K562 (cell line): ENCODE measurements at regions not wholly inside any gene's neighbourhood (a gene's known extent, or its start where the extent isn't known, plus 50 kb on each side); places are given as distances from the start of the nearest gene placed in this dataset.

ENCODE experiments used
- ATAC-seq: fragments of 200-7000 bp; cut with Tn5 transposase; 3 replicates; pipeline ENCODE4 v1.9.1; 2020; ENCODE audit warnings: moderate library complexity
- BruUV-seq: library from RNA; stranded (reverse); fragments of 400-500 nt; replicated peaks from 2 replicates; lab custom pipeline; 2021; lab: Mats Ljungman, UMichigan
- CTCF ChIA-PET: fragments of 300-600 bp; formaldehyde crosslinking; extraction: SDS; loops from one replicate; lab custom pipeline; 2021; ENCODE audit warnings: low intra/inter-chr PET ratio; lab: Yijun Ruan, JAX
- POLR2A ChIA-PET: fragments of 300-600, 350-650 bp; sonication (Branson Sonifier 250); formaldehyde crosslinking; extraction: SDS; loops from one replicate; lab custom pipeline; 2021; ENCODE audit warnings: antibody characterized with exemption, inconsistent platforms; lab: Yijun Ruan, JAX
- DNase-seq, 4 experiments: peaks; one replicate each; pipeline versions ENCODE4 v3.0.0 to v3.0.0-alpha.2; 2011 to 2018; ENCODE audit warnings: low spot score in 3 of 4, mixed read lengths in 3 of 4; ENCODE audit errors: extremely low read depth in 1 of 4
- FAIRE-seq: peaks from 2 replicates; lab custom pipeline; 2011; peaks lifted over from hg19 to GRCh38; lab: Jason Lieb, UNC
- H2AFZ ChIP-seq: 2 replicates; pipeline ENCODE4 v1.6.0; 2011; ENCODE audit warnings: low read depth, low read length, control low read depth, inconsistent platforms
- H3K27ac ChIP-seq: fragments of 200-600 bp; 3 replicates; pipeline ENCODE4 v1.8.0; 2011; ENCODE audit warnings: low read depth, mild to moderate bottlenecking, control low read depth, inconsistent platforms, low read length, moderate library complexity, mixed read lengths; ENCODE audit errors: extremely low read depth
- H3K27me3 ChIP-seq, 2 experiments: fragments of 300-600 bp in 1 of 2; 2 replicates in 1 of 2; 3 replicates in 1 of 2; pipeline versions ENCODE4 v1.6.0 to v1.8.0; 2011; ENCODE audit warnings: inconsistent platforms in 2 of 2, low read length in 2 of 2, mild to moderate bottlenecking in 1 of 2, mixed read lengths in 1 of 2, moderate library complexity in 1 of 2; ENCODE audit not compliant: control insufficient read depth in 2 of 2, insufficient read depth in 2 of 2
- H3K36me3 ChIP-seq: fragments of 300-600 bp; 3 replicates; pipeline ENCODE4 v1.8.0; 2011; ENCODE audit warnings: mild to moderate bottlenecking, low read length, inconsistent platforms; ENCODE audit not compliant: control insufficient read depth, insufficient read depth
- H3K4me1 ChIP-seq, 2 experiments: fragments of 200-600 bp in 1 of 2; replicated peaks in 1 of 2; 2 replicates in 1 of 2; 3 replicates in 1 of 2; pipeline versions ENCODE4 v1.5.1 to v1.8.0; 2011; ENCODE audit warnings: inconsistent platforms in 2 of 2, low read length in 2 of 2, mild to moderate bottlenecking in 1 of 2, mixed read lengths in 1 of 2, moderate library complexity in 1 of 2; ENCODE audit not compliant: control insufficient read depth in 2 of 2, insufficient read depth in 2 of 2
- H3K4me2 ChIP-seq: 2 replicates; pipeline ENCODE4 v1.6.1; 2011; ENCODE audit warnings: low read length, control low read depth, inconsistent platforms, mixed read lengths; ENCODE audit not compliant: insufficient read depth
- H3K4me3 ChIP-seq: fragments of 200-600 bp; sonication (generic), shearing (Covaris generic); 2 replicates; pipeline ENCODE4 v1.5.1; 2016; ENCODE audit warnings: control low read depth, inconsistent platforms
- H3K79me2 ChIP-seq: fragments of 200-600 bp; 3 replicates; pipeline ENCODE4 v1.8.0; 2011; ENCODE audit warnings: low read length, inconsistent platforms; ENCODE audit not compliant: control insufficient read depth, insufficient read depth
- H3K9ac ChIP-seq, 2 experiments: 2 replicates each; pipeline versions ENCODE4 v1.6.0 to v1.6.1; 2011; ENCODE audit warnings: low read depth in 2 of 2, low read length in 2 of 2, control low read depth in 1 of 2, inconsistent platforms in 1 of 2, mild to moderate bottlenecking in 1 of 2, mixed read lengths in 1 of 2; ENCODE audit not compliant: insufficient read depth in 1 of 2
- H3K9me1 ChIP-seq: one replicate; pipeline ENCODE4 v1.6.0; 2011; ENCODE audit warnings: inconsistent platforms, mild to moderate bottlenecking, low read length, moderate library complexity; ENCODE audit not compliant: control insufficient read depth, insufficient read depth
- H3K9me3 ChIP-seq: replicated peaks from 2 replicates; pipeline ENCODE4 v1.5.1; 2011; ENCODE audit warnings: low read depth, low read length, inconsistent platforms; ENCODE audit not compliant: control insufficient read depth, insufficient read depth
- H4K20me1 ChIP-seq: replicated peaks from 2 replicates; pipeline ENCODE4 v1.6.1; 2011; ENCODE audit warnings: low read length, inconsistent platforms, mixed read lengths; ENCODE audit not compliant: control insufficient read depth, insufficient read depth
- CHD2 ChIP-seq: IDR thresholded peaks from 2 replicates; pipeline ENCODE4 v1.6.1; 2011; ENCODE audit warnings: low read depth, low read length
- SNRNP70 ChIP-seq: fragments of 200-400 bp; formaldehyde crosslinking; optimal IDR thresholded peaks from 2 replicates; pipeline ENCODE3; 2017; ENCODE audit warnings: low read depth, low read length
- ZNF217 ChIP-seq: sonication (generic); formaldehyde crosslinking; IDR thresholded peaks from 2 replicates; pipeline ENCODE4 v1.8.0; 2022; ENCODE audit warnings: mild to moderate bottlenecking, missing genetic modification reagents
- ZNF696 ChIP-seq: fragments of 250-450 bp; sonication (Bioruptor Pico); conservative IDR thresholded peaks from 2 replicates; pipeline ENCODE4 v1.4.0; 2020; ENCODE audit warnings: mild to moderate bottlenecking, moderate library complexity
- ZNF764 ChIP-seq: fragments of 250-450 bp; sonication (Bioruptor Pico); IDR thresholded peaks from 2 replicates; pipeline ENCODE4 v1.4.0; 2020; ENCODE audit warnings: low read depth, mild to moderate bottlenecking, moderate library complexity
- WGBS: fragments of 100-300 bp; shearing (Covaris generic); methylation state at CpG from one replicate; pipeline ENCODE4 v1.1.6; 2016; ENCODE audit warnings: low coverage, mixed read lengths; ENCODE audit not compliant: insufficient coverage; ENCODE audit errors: missing lambda C conversion rate; 5-methylcytosine and 5-hydroxymethylcytosine counted together
- in situ Hi-C: fragments of 300-500 bp; cut with MboI; formaldehyde crosslinking; loops from 4 replicates; pipeline ENCODE4 v1.15.0; 2018; ENCODE audit warnings: inconsistent platforms, mixed read lengths
- intact Hi-C: fragments of 100-400 bp; cut with micrococcal nuclease; formaldehyde crosslinking; loops from 2 replicates; pipeline ENCODE4 v1.14.2; 2022
- TF ChIP-seq, protein P1 (sequence below): fragments of 250-450 bp; sonication (Bioruptor Pico); IDR thresholded peaks from 2 replicates; pipeline ENCODE4 v1.4.0; 2020; ENCODE audit warnings: mild to moderate bottlenecking, moderate library complexity, borderline replicate concordance
- TF ChIP-seq, protein P2 (sequence below): fragments of 450-650 bp; formaldehyde crosslinking; IDR thresholded peaks from 2 replicates; pipeline ENCODE4 v1.4.0; 2020; ENCODE audit warnings: mild to moderate bottlenecking, moderate library complexity

DNA sequence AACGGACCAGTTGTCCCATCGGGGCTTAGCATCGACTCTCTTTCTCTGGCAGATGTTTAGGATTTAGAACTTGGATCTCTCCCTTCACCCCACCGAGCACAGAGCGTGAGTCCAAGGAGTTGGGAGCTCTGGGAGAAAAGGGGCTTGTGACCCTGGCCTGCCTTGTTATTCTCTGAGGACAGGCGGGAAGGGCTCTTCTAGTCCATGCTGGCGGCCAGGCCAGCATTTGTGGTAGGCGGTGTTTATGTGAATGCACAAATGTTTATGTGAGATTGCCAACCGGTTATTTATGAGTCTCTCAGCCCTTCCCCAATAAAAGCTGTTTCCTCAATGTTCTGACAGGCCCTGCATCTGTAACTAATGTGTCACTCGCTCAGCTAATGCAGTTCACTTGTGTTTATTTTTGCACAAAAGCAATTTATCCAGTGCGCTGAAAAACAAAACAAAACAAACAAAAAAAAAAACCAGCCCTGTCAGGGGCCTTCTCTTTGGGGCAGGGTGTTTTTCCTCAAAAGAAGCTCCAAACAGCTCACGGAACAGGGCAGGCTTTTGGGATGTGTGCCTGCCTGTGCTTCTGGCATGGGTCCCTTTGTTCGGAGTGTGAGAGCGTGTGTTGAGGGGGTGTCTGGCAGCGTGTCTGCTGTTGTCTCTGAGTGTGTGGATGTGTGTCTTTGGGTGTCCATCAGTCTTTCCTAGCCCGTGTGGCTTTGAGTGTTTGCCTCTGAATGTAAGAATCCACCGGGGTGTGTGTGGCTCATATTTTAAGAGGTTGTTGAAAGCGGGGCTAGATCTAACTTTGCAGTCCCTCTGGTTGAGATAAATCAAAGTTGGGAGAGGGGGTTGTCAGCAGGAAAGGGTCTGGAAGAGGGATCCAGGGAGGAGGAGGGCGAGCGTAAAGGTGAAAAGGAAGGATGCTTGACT, 52.8 kb upstream of the HAAO start:
- peak overlapping the region in 1 of 2 experiments; percentile 48; a peak in 1 of 4 replicates for H3K9ac ChIP-seq
- TF ChIP-seq SNRNP70 (no peak), ZNF696 (no peak), ZNF764 (no peak), CHD2 (no peak), ZNF217 (CRISPR knock-in tag) (no peak)
- TF ChIP-seq, protein P1, sequence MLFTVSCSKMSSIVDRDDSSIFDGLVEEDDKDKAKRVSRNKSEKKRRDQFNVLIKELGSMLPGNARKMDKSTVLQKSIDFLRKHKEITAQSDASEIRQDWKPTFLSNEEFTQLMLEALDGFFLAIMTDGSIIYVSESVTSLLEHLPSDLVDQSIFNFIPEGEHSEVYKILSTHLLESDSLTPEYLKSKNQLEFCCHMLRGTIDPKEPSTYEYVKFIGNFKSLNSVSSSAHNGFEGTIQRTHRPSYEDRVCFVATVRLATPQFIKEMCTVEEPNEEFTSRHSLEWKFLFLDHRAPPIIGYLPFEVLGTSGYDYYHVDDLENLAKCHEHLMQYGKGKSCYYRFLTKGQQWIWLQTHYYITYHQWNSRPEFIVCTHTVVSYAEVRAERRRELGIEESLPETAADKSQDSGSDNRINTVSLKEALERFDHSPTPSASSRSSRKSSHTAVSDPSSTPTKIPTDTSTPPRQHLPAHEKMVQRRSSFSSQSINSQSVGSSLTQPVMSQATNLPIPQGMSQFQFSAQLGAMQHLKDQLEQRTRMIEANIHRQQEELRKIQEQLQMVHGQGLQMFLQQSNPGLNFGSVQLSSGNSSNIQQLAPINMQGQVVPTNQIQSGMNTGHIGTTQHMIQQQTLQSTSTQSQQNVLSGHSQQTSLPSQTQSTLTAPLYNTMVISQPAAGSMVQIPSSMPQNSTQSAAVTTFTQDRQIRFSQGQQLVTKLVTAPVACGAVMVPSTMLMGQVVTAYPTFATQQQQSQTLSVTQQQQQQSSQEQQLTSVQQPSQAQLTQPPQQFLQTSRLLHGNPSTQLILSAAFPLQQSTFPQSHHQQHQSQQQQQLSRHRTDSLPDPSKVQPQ, result no peak
- TF ChIP-seq, protein P2, sequence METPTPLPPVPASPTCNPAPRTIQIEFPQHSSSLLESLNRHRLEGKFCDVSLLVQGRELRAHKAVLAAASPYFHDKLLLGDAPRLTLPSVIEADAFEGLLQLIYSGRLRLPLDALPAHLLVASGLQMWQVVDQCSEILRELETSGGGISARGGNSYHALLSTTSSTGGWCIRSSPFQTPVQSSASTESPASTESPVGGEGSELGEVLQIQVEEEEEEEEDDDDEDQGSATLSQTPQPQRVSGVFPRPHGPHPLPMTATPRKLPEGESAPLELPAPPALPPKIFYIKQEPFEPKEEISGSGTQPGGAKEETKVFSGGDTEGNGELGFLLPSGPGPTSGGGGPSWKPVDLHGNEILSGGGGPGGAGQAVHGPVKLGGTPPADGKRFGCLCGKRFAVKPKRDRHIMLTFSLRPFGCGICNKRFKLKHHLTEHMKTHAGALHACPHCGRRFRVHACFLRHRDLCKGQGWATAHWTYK (CRISPR knock-in tag), result no peak
- TF ChIP-seq, all 486 proteins: peak for 0
- no peak for ATAC-seq
- Histone ChIP-seq H3K4me3 (no peak overlapping the region), H2AFZ (no peak overlapping the region), H3K27me3 (no peaks in the 10 kb centered on the region; a peak in 1 of 5 replicates), H3K27ac (no peak overlapping the region), H3K4me2 (no peak overlapping the region), H4K20me1 (no peaks in the 10 kb centered on the region), H3K79me2 (no peaks in the 10 kb centered on the region), H3K4me1 (no peaks in the 10 kb centered on the region; a peak in 1 of 5 replicates), H3K9me1 (no peaks in the 10 kb centered on the region), H3K9me3 (no peaks in the 10 kb centered on the region), H3K36me3 (no peaks in the 10 kb centered on the region)
- ChIA-PET POLR2A (interaction anchor here (0.5 kb wide), 1 partner anchor 380 kb away, joined by 3 read pairs; no protein-coding TSS in a partner anchor), CTCF (no interaction called here)
- in situ Hi-C loops (loop anchor here (25.0 kb wide), 1 partner anchor 292 kb away; no protein-coding TSS in a partner anchor), intact Hi-C loops (no loop called here)
- 47% methylated on average over 20 of the region's 20 CpGs for WGBS
- no peak for FAIRE-seq
- no peak for DNase-seq
- BruUV-seq, result no TSS peak
